ENCODE measurements at regions not wholly inside any gene's neighbourhood (a gene's known extent, or its start where the extent isn't known, plus 50 kb on each side); places are given as distances from the start of the nearest gene placed in this dataset.

GRCh38 chr11:133715602-133716001 lies 129.7 kb downstream of the SPATA19 start:
- no peak for FAIRE-seq
- DNase-seq (ENCODE audit: low read depth in 1 of 2, low spot score in 1 of 2): no peak
- ChIA-PET POLR2A (no interaction called here), CTCF (interaction anchor here (0.6 kb wide), 1 partner anchor 1262 kb away, joined by 3 read pairs; no protein-coding TSS in a partner anchor)
- 26% methylated on average over 4 of the region's 7 CpGs for WGBS (ENCODE audit: missing lambda C conversion rate)
- H3K4me1 ChIP-seq: no peaks in the 10 kb centered on the region
- H3K9me3 ChIP-seq: no peaks in the 10 kb centered on the region
- no peak for TF ChIP-seq BCL3 (IDR thresholded peaks at IDR 0.05)
- TF ChIP-seq EP300 (IDR thresholded peaks at IDR 0.05): no peak
- TF ChIP-seq EHF (CRISPR knock-in tag; IDR thresholded peaks at IDR 0.05): no peak
- TF ChIP-seq ZFP36 (IDR thresholded peaks at IDR 0.05; ENCODE audit: borderline replicate concordance, partially characterized antibody): no peak
- TF ChIP-seq RCOR1 (IDR thresholded peaks at IDR 0.05; ENCODE audit: low read depth, low read length): no peak
- TF ChIP-seq RAD21 (conservative IDR thresholded peaks at IDR 0.05 in 1 of 2, IDR thresholded peaks at IDR 0.05 in 1 of 2): no peak
- no peak for TF ChIP-seq HES2 (IDR thresholded peaks at IDR 0.05)
- H3K4me2 ChIP-seq: no peak overlapping the region
- no peak overlapping the region for H3K27ac ChIP-seq
- ATAC-seq: no peak
- no peak overlapping the region for H3K4me3 ChIP-seq

- ATAC-seq (no peak), DNase-seq (ENCODE audit: low read depth in 1 of 2, low spot score in 1 of 2) (no peak), FAIRE-seq (no peak)
- H3K4me1 ChIP-seq: no peaks in the 10 kb centered on the region
- ChIA-PET CTCF (no interaction called here), POLR2A (no interaction called here)
- H3K4me3 ChIP-seq: no peak overlapping the region
- H3K27ac ChIP-seq: no peak overlapping the region
- WGBS (ENCODE audit: missing lambda C conversion rate): 2% methylated on average over 14 of the region's 16 CpGs
- no peak for TF ChIP-seq ZNF302 (CRISPR knock-in tag; IDR thresholded peaks at IDR 0.05)
- no peak for TF ChIP-seq CEBPB (IDR thresholded peaks at IDR 0.05)
- TF ChIP-seq SMC3 (IDR thresholded peaks at IDR 0.05): no peak
- TF ChIP-seq CHD2 (IDR thresholded peaks at IDR 0.05; ENCODE audit: low read length, partially characterized antibody): no peak
- no peak for TF ChIP-seq RARB (CRISPR knock-in tag; IDR thresholded peaks at IDR 0.05)
- TF ChIP-seq EP300 (IDR thresholded peaks at IDR 0.05): no peak
- TF ChIP-seq JUN (IDR thresholded peaks at IDR 0.05): no peak
- no peak for TF ChIP-seq POLR2AphosphoS2 (conservative IDR thresholded peaks at IDR 0.05; ENCODE audit: low read length)
- no peak for TF ChIP-seq HDAC2 (IDR thresholded peaks at IDR 0.05)
- no peak for TF ChIP-seq NFE2L2 (conservative IDR thresholded peaks at IDR 0.05; ENCODE audit: low read length)
- TF ChIP-seq, protein P1, sequence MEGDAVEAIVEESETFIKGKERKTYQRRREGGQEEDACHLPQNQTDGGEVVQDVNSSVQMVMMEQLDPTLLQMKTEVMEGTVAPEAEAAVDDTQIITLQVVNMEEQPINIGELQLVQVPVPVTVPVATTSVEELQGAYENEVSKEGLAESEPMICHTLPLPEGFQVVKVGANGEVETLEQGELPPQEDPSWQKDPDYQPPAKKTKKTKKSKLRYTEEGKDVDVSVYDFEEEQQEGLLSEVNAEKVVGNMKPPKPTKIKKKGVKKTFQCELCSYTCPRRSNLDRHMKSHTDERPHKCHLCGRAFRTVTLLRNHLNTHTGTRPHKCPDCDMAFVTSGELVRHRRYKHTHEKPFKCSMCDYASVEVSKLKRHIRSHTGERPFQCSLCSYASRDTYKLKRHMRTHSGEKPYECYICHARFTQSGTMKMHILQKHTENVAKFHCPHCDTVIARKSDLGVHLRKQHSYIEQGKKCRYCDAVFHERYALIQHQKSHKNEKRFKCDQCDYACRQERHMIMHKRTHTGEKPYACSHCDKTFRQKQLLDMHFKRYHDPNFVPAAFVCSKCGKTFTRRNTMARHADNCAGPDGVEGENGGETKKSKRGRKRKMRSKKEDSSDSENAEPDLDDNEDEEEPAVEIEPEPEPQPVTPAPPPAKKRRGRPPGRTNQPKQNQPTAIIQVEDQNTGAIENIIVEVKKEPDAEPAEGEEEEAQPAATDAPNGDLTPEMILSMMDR (IDR thresholded peaks at IDR 0.05): no peak
- no peak for TF ChIP-seq RCOR1 (IDR thresholded peaks at IDR 0.05; ENCODE audit: low read depth, low read length)
- TF ChIP-seq FOSL2 (IDR thresholded peaks at IDR 0.05): no peak
- TF ChIP-seq FOSL2 (CRISPR knock-in tag; IDR thresholded peaks at IDR 0.05): no peak
- no peak for TF ChIP-seq HMGXB4 (CRISPR knock-in tag; IDR thresholded peaks at IDR 0.05; ENCODE audit: borderline replicate concordance)
- no peak for TF ChIP-seq SREBF2 (IDR thresholded peaks at IDR 0.05)
- TF ChIP-seq RNF2 (IDR thresholded peaks at IDR 0.05; ENCODE audit: borderline replicate concordance, low read depth): no peak
- no peak for TF ChIP-seq EHF (CRISPR knock-in tag; IDR thresholded peaks at IDR 0.05)
- TF ChIP-seq MAX (IDR thresholded peaks at IDR 0.05): no peak
- no peaks in the 10 kb centered on the region for H3K9me3 ChIP-seq
- H3K4me2 ChIP-seq: no peak overlapping the region
Measured at GRCh38 chr11:133714471-133715375, 130.6 kb downstream of the SPATA19 start.

Measured in A549 (cell line).